Ovary (tissue), 7 donors: ENCODE measurements at regions not wholly inside any gene's neighbourhood (a gene's known extent, or its start where the extent isn't known, plus 50 kb on each side); places are given as distances from the start of the nearest gene placed in this dataset.

ENCODE experiments used
- DNase-seq, 5 donors: peaks; one replicate each; pipeline ENCODE4 v3.0.0-alpha.2; 2019 to 2020
- H3K27ac ChIP-seq, 2 donors: fragments of 200-600 bp; one replicate each; pipeline versions ENCODE4 v1.5.1 to v1.8.0; 2019 to 2022
- H3K27me3 ChIP-seq: fragments of 200-600 bp; one replicate; pipeline ENCODE4 v1.8.0; 2022
- H3K36me3 ChIP-seq: fragments of 200-600 bp; sonication (generic); one replicate; pipeline ENCODE4 v1.5.1; 2019
- H3K4me1 ChIP-seq: one replicate; pipeline ENCODE4 v1.8.1; 2013; ENCODE audit warnings: mild to moderate bottlenecking, moderate library complexity; ENCODE audit not compliant: insufficient read depth
- H3K4me3 ChIP-seq: fragments of 200-600 bp; sonication (generic); one replicate; pipeline ENCODE4 v1.5.1; 2017
- H3K9me3 ChIP-seq, 2 donors: fragments of 200-600 bp in 1 of 2; sonication (generic) in 1 of 2; one replicate each; pipeline versions ENCODE4 v1.5.1 to v1.8.1; 2013 to 2019; ENCODE audit warnings: mild to moderate bottlenecking in 1 of 2, moderate library complexity in 1 of 2
- EP300 ChIP-seq: sonication (generic); formaldehyde crosslinking; IDR thresholded peaks from one replicate; pipeline ENCODE4 v1.6.1; 2017; ENCODE audit warnings: antibody characterized with exemption
- POLR2A ChIP-seq: fragments of 450-650 bp; IDR thresholded peaks from one replicate; pipeline ENCODE4 v1.6.1; 2017; ENCODE audit warnings: antibody characterized with exemption, mild to moderate bottlenecking, moderate library complexity
- WGBS, 3 donors: extraction: QIAGEN DNeasy Blood & Tissue Kit in 1 of 3; methylation state at CpG; one replicate each; pipeline versions ENCODE4 v1.1.5 to v1.1.7; 2013 to 2017; 5-methylcytosine and 5-hydroxymethylcytosine counted together
- intact Hi-C, 4 donors: fragments of 100-400 bp; cut with DNase I; formaldehyde crosslinking; loops; one replicate each; pipeline versions ENCODE4 v1.11.0 to v1.15.1; 2022 to 2023
- TF ChIP-seq, protein P1 (sequence below), 3 donors: fragments of 450-650 bp in 2 of 3; fragments of 200-600 bp in 1 of 3; IDR thresholded peaks; one replicate each; pipeline versions ENCODE4 v1.5.1 to v1.8.0; 2016 to 2022; ENCODE audit warnings: antibody characterized with exemption in 3 of 3, mild to moderate bottlenecking in 1 of 3
- donor health status: DM: no; HTN: no; CAD: no; lungs with moderate emphysema.
- donor health status: DM: no; HTN: no; CAD: no.
- donor health status: Bipolar disorder and iron deficiency.
- donor health status: DM: no; HTN: no; CAD: no.
- donor health status: DM: yes; HTN: yes; CAD: no.

GRCh38 chr16:65413861-65414260, 292.0 kb upstream of the CDH11 start:
- H3K4me3 ChIP-seq, result no peak overlapping the region
- H3K9me3 ChIP-seq, result no peaks in the 10 kb centered on the region
- peaks cover 2% of the 10 kb centered on the region for H3K4me1 ChIP-seq
- intact Hi-C loops, result no loop called here
- no peaks in the 10 kb centered on the region for H3K27me3 ChIP-seq
- DNase-seq, result no peak
- no peaks in the 10 kb centered on the region for H3K36me3 ChIP-seq
- no peak for TF ChIP-seq POLR2A
- TF ChIP-seq, protein P1, sequence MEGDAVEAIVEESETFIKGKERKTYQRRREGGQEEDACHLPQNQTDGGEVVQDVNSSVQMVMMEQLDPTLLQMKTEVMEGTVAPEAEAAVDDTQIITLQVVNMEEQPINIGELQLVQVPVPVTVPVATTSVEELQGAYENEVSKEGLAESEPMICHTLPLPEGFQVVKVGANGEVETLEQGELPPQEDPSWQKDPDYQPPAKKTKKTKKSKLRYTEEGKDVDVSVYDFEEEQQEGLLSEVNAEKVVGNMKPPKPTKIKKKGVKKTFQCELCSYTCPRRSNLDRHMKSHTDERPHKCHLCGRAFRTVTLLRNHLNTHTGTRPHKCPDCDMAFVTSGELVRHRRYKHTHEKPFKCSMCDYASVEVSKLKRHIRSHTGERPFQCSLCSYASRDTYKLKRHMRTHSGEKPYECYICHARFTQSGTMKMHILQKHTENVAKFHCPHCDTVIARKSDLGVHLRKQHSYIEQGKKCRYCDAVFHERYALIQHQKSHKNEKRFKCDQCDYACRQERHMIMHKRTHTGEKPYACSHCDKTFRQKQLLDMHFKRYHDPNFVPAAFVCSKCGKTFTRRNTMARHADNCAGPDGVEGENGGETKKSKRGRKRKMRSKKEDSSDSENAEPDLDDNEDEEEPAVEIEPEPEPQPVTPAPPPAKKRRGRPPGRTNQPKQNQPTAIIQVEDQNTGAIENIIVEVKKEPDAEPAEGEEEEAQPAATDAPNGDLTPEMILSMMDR (IDR thresholded peaks at IDR 0.05), result no peak
- no peak for TF ChIP-seq EP300
- 97 to 99% (median 98%) methylated on average over 2 of the region's 2 CpGs for WGBS, 3 donors
- no peak overlapping the region for H3K27ac ChIP-seq

- no peak for DNase-seq
- intact Hi-C loops, result no loop called here
- no peaks in the 10 kb centered on the region for H3K27me3 ChIP-seq
- no peaks in the 10 kb centered on the region for H3K4me1 ChIP-seq
- no peaks in the 10 kb centered on the region for H3K36me3 ChIP-seq
- H3K27ac ChIP-seq, result no peak overlapping the region
- 92 to 93% (median 93%) methylated on average over 4 of the region's 4 CpGs for WGBS, 3 donors
- H3K4me3 ChIP-seq, result no peak overlapping the region
- TF ChIP-seq, protein P1 (IDR thresholded peaks at IDR 0.05), result no peak
- TF ChIP-seq POLR2A (no peak), EP300 (no peak)
- H3K9me3 ChIP-seq, result no peaks in the 10 kb centered on the region
These were observed 288.9 kb upstream of the CDH11 start for GRCh38 chr16:65410801-65411200.

DNA sequence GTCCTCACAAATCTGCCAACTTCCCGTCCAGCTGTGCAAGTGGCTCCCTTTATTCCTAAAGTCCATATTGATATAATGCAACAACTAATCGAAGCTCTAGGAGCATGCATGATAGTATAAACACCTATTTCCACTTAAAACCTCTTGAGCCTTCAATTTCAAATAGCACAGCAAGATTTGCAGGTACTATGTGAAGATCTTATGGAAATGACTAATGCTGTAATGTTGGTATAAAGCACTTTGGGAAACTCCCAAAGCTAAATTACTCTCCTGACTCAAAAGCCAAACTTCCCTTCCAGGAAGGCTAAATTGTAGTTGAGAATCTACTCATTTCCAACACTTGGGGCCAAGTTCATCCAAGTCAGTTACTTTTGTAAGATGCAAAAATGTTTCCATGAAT, 287.6 kb upstream of the CDH11 start:
- TF ChIP-seq, protein P1 (IDR thresholded peaks at IDR 0.05), result no peak
- TF ChIP-seq EP300 (no peak), POLR2A (no peak)
- Histone ChIP-seq H3K36me3 (no peaks in the 10 kb centered on the region), H3K27me3 (no peaks in the 10 kb centered on the region), H3K4me1 (no peaks in the 10 kb centered on the region), H3K9me3 (no peaks in the 10 kb centered on the region), H3K4me3 (no peak overlapping the region), H3K27ac (no peak overlapping the region)
- intact Hi-C loops, result no loop called here
- DNase-seq, result no peak
- 89 to 97% (median 93%) methylated on average over 2 of the region's 2 CpGs for WGBS, 3 donors

DNA sequence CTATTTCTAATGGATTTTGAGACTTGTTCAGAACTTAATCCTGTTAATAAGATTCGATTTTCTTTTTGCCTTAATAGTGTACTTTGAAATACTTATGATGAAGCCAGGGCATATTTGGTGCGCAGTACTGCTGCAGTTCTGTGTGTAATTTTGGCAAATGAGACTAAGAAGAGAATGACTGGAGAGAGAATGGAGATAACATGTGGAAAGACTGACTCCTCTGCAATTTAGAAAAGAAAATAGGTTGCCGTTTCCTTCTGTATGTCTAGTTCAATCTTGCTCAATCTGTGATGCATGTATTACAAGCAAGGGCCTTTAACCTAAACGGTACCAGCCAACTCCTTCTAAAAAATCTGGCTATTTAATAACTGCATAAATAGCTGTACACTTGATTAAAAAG, 285.1 kb upstream of the CDH11 start:
- Histone ChIP-seq H3K4me1 (no peaks in the 10 kb centered on the region), H3K4me3 (no peak overlapping the region), H3K36me3 (no peaks in the 10 kb centered on the region), H3K9me3 (no peaks in the 10 kb centered on the region), H3K27me3 (no peaks in the 10 kb centered on the region), H3K27ac (no peak overlapping the region)
- TF ChIP-seq POLR2A, result no peak
- TF ChIP-seq, protein P1 (IDR thresholded peaks at IDR 0.05), result no peak
- TF ChIP-seq EP300, result no peak
- DNase-seq, result no peak
- intact Hi-C loops, result no loop called here
- WGBS, 3 donors, result 22 to 47% (median 33%) methylated on average over 4 of the region's 4 CpGs

DNA sequence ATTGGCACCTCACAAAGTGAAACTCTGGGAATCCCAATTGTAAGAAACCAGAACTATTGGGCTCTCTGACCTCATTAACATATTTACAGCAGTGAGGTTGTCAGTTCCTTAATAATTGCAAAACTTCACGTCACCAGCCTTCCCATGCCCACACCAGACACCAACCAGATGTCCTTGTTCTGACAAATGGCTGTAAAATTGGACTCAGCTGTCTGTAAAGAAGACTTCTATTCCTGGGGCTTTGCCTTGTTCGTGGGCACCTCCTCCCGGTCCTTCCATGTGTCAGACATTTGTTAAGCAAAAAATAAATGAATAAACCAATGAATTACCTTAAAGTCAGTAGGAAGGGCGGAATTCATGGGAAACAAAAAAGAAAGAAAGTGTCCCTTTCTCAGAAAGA, 284.3 kb upstream of the CDH11 start:
- Histone ChIP-seq H3K36me3 (no peaks in the 10 kb centered on the region), H3K4me3 (no peak overlapping the region), H3K27ac (no peak overlapping the region), H3K4me1 (no peaks in the 10 kb centered on the region), H3K9me3 (no peaks in the 10 kb centered on the region), H3K27me3 (no peaks in the 10 kb centered on the region)
- intact Hi-C loops, result no loop called here
- 93 to 96% (median 93%) methylated on average over 4 of the region's 4 CpGs for WGBS, 3 donors
- TF ChIP-seq POLR2A (no peak), EP300 (no peak)
- TF ChIP-seq, protein P1 (IDR thresholded peaks at IDR 0.05), result no peak
- DNase-seq, result no peak
